ENCODE measurements at regions not wholly inside any gene's neighbourhood (a gene's known extent, or its start where the extent isn't known, plus 50 kb on each side); places are given as distances from the start of the nearest gene placed in this dataset.

DNA sequence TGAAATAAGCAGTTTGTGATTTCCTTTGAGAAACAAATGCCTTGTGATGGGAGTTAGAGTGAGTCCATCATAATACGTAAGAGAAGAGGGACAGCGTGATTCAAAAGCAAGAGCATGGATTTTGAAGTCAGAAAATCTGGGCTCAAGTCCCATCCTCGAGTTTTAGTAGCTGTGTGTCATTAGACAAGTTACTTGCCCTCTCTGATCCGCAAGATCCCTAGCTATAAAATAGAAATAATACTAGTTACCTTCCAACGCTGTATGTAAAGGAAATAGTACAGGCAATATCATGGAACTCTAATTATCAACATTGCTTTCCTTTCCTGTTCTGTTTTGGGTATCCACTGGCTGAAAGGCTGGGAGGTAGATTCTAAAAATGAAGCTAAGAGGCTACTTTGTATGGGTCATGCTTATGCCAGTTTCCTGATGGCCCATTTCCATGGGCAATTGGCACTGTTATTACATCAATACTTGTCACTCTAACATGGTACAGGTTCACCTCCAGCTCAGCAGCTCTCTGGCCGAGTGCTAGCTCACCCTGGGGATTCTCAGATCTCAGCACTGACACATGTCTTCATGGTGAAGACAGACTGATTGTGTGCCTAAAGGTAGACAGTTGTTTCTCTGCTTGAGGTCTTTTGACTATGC lies 241.7 kb upstream of the KLF4 start:
- ATAC-seq, result no peak

- ATAC-seq, result no peak
Measured at GRCh38 chr9:107730666-107731065, 241.1 kb upstream of the KLF4 start.

GRCh38 chr9:107727086-107727780 lies 237.7 kb upstream of the KLF4 start:
- no peak for ATAC-seq

DNA sequence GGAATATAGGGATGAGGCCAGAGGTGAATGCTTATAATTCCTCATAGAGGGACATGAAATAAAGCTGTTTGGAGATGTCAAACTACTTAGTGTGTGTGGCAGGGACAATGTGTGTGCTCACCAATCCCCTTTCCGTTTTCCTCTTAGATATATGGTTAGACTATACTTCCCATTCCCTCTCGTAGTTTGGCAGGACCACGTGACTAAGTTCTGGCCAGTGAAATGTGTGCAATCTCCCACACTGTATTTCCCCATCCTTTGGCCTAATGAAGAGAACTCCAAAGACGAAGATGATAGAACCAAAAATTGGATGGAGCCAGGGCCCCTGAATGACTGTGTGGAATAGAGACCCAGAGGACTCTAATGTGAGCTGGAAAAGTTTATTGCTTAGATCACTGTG lies 233.4 kb upstream of the KLF4 start:
- no peak for ATAC-seq

GRCh38 chr9:107721705-107722245 lies 232.2 kb upstream of the KLF4 start:
- no peak for ATAC-seq

- no peak for ATAC-seq
Measured at GRCh38 chr9:107720501-107720900, 230.9 kb upstream of the KLF4 start.

DNA sequence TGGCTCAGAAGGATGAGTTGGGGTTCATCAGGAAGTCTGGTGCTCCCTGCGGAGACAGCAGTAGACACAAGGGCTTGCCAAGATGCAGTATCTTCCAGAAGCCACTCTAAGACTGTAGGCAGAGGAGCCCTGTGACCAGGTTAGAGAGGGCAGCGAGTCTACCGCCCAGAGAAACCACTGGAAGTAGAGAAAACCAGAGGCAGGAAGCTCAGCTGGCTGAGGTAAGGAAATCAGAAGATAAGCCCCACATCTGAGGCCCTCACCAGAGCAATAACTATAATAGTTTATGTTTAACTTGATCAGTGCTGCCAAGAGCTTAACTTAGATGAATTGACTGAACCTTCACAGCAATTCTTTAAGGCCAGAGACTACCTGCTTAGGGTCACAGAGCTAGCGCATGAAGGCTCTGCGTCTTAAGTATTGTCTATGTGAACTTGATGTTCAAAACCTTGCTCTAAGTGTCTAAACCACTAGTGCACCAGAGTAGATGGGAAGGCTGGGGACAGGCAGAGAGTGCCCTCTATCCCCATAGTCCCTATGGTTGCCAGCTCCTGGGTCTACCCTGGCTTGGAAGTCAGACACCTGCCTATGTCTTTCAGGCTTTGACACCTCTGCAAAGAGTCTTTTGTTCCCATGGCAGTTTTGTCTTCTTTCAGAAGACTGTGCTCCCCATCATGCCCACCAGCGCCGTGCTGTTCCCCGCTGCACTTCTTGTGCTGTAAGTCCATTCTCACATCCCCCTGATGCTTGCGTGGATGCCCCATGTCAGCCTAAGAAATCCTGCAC lies 228.2 kb upstream of the KLF4 start:
- no peak for ATAC-seq

GRCh38 chr9:107715740-107716139 lies 226.2 kb upstream of the KLF4 start:
- no peak for ATAC-seq

DNA sequence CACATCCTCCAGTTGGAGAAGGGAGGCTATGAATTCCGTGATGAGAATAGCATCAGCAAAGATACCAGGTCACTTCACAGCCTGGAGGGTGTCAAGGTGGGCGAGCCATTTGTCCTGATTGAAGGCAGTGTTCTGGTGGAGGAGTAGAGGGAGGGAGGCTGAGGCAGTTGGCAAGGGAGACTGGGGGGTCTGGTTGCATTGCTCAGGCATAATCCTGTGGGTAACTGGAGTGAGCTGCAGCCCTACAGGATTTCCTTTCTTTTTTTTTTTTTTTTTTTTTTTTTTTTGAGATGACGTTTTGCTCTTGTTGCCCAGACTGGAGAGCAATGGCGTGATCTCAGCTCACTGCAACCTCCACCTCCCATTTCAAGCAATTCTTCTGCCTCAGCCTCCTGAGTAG lies 223.9 kb upstream of the KLF4 start:
- no peak for ATAC-seq

- ATAC-seq, result no peak
Measured at GRCh38 chr9:107712390-107712789, 222.8 kb upstream of the KLF4 start.

GRCh38 chr9:107711542-107711941 lies 222.0 kb upstream of the KLF4 start:
- no peak for ATAC-seq

GRCh38 chr9:107710953-107711352 lies 221.4 kb upstream of the KLF4 start:
- no peak for ATAC-seq

- ATAC-seq, result no peak
Measured at GRCh38 chr9:107710546-107710945, 221.0 kb upstream of the KLF4 start.

- no peak for ATAC-seq
Measured at GRCh38 chr9:107708791-107709190, 219.2 kb upstream of the KLF4 start.

- ATAC-seq, result no peak
Measured at GRCh38 chr9:107707915-107708441, 218.4 kb upstream of the KLF4 start.

GRCh38 chr9:107707428-107707837 lies 217.9 kb upstream of the KLF4 start:
- ATAC-seq, result no peak

DNA sequence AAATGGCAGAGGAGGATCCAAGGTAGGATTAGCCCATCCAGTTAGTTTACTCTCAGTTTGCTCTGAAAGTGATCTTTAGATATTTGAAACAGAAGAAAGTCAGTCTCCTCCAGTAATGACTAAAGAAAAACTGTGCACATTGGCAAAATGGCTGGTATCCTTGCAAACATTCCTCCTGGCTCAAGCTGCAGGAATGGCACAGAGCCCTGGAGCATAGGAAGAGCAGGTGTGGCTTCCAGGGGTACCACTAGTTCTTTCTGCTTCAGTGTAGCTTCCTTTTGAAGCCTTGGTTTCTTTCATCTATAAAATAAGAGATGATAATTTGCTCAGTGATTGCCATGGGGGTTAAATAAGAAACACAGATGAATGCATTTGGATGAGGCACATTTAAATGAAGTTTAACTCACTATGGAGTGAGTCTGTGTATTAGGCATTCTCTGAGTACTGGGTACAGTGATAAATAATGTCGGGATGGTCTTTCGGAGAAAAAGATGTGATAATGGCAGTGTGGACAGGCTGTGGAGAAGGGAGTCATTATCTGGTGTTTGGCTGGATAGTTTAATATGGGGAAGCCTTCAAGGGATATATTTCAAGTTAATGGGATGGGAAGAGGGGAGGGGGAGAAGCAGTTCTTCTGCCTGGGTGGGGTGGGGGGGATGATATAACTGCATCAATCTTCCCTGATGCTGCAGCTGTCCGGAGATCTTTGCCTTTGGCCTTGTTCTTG lies 217.3 kb upstream of the KLF4 start:
- no peak for ATAC-seq

DNA sequence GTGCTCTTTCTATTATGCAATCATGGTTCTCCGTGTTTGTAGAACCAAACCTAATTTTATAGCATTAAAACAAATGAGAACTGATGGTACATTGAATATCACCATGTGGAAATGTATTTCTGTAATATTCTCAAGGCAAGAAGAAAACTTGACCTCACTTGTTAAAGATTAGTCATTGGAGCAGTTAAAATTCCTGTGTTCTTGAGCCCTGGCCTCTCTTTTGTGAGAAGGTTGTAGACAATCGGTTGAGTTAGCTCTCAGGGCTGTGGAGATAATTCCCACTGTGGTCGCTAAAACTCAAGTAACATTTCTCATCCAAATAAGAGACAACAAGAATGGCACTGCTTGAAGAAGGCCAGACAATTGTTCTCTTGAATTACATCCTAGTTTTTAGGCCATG lies 216.0 kb upstream of the KLF4 start:
- ATAC-seq, result no peak

DNA sequence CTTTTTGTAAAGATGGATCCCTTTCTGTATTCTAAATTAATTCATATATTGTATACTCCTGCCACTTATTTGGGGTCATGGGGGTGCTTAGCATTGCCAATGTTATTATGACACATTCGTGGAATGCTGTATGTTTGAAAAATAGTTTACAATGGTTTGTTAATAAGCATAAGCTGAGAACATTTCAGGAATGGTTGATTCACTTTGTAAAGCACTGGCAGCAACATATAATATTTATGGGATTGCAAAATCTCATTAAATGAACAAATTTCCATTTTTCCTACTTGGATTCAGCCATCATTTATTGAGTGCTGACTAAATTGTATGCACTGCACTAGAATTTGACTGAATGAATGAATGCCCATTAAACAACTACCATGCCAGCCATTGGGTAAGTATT lies 215.2 kb upstream of the KLF4 start:
- ATAC-seq, result no peak

DNA sequence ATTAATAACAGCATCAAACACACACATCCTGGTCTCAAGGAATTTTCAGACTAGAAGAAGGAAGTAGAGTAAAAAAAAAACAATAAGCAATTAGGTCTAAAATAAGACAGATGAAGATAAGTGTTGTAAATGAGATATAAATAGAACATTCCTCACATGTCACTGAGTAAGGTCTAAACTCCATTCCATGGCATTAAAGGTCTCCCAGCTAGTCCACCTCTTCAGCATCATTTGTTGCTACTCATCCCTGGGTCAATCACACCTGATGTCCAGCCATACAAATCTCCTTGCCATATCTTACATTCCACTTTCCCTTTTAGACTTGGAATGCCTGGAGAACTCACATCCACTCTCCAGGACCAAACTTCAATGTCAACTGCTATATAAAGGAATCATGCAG lies 214.1 kb upstream of the KLF4 start:
- no peak for ATAC-seq

DNA sequence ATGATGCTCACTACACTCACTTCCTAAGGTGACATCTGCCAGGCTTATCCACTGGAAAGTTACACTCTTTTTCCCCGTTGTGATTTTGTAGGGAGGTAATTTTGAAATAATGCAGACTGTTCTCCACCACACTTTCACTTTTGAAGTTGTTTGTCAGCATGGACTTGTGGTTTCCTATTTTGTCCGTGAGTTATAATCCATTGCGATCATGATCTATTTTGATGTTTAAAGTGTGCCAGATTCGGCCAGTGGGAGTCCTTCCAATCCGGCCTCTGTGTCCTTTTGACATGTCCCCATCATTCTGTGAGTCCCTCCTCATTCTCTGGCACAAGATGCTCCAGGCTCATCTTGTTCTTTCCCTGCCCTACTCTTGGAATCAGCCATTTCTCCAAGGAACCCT lies 211.3 kb upstream of the KLF4 start:
- ATAC-seq, result no peak

DNA sequence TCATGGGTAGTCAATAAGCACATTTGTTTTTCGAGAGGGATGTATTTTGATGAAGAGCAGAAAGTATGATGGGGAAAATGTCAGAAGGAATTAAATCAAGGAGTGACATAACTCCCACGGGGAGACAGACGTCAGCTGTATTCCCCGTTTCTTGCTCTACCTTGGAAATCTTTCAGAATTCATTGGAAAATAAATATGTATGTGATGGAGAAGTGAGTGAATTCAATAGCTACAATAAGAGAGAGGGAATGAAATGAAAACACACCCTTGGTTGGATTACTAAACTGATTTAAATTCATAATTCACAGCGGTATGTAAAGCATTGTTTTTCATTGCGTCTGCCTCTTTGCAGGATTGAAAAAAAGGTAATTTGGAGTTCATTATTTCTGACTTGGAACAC lies 209.7 kb upstream of the KLF4 start:
- ATAC-seq, result no peak

- ATAC-seq, result no peak
Measured at GRCh38 chr9:107698779-107699178, 209.2 kb upstream of the KLF4 start.

Measured in activated CD4-positive, CD25-positive, alpha-beta regulatory T cell treated with anti-CD3 and anti-CD28 coated beads, Interleukin-2, amount 50 U/mL, for 24 hours (primary cell).